ENCODE measurements at regions not wholly inside any gene's neighbourhood (a gene's known extent, or its start where the extent isn't known, plus 50 kb on each side); places are given as distances from the start of the nearest gene placed in this dataset.
"Not testable (repeated sequence)": the region's sequence is repeated elsewhere in the genome, so short reads cannot be mapped to it uniquely, and the experiment has no call there.

- DNase-seq; H3K36me3 ChIP-seq (replicated peaks; ENCODE audit: control insufficient read depth, insufficient read depth, low read length); H3K4me3 ChIP-seq (ENCODE audit: insufficient read depth, low read depth, low read length); H3K27me3 ChIP-seq (ENCODE audit: control insufficient read depth, insufficient read depth, low read length): not testable (repeated sequence)
These were observed 56.3 kb upstream of the P3H2 start for GRCh38 chr3:190176933-190177525.

GRCh38 chr3:190176106-190176505 is 55.4 kb upstream of the P3H2 start:
- not testable (repeated sequence) for DNase-seq; H3K36me3 ChIP-seq (replicated peaks; ENCODE audit: control insufficient read depth, insufficient read depth, low read length); H3K4me3 ChIP-seq (ENCODE audit: insufficient read depth, low read depth, low read length); H3K27me3 ChIP-seq (ENCODE audit: control insufficient read depth, insufficient read depth, low read length)

- Histone ChIP-seq H3K4me3 (ENCODE audit: insufficient read depth, low read depth, low read length) (no peak overlapping the region), H3K36me3 (replicated peaks; ENCODE audit: control insufficient read depth, insufficient read depth, low read length) (no peaks in the 10 kb centered on the region), H3K27me3 (ENCODE audit: control insufficient read depth, insufficient read depth, low read length) (no peaks in the 10 kb centered on the region)
- DNase-seq, result no peak
These were observed 54.8 kb upstream of the P3H2 start for GRCh38 chr3:190175490-190175889.

- Histone ChIP-seq H3K27me3 (ENCODE audit: control insufficient read depth, insufficient read depth, low read length) (no peaks in the 10 kb centered on the region), H3K4me3 (ENCODE audit: insufficient read depth, low read depth, low read length) (no peak overlapping the region), H3K36me3 (replicated peaks; ENCODE audit: control insufficient read depth, insufficient read depth, low read length) (no peaks in the 10 kb centered on the region)
- DNase-seq, result no peak
These were observed 53.8 kb upstream of the P3H2 start for GRCh38 chr3:190174471-190174870.

- H3K4me3 ChIP-seq (ENCODE audit: insufficient read depth, low read depth, low read length), result no peak overlapping the region
- no peak for DNase-seq
- no peaks in the 10 kb centered on the region for H3K27me3 ChIP-seq (ENCODE audit: control insufficient read depth, insufficient read depth, low read length)
- no peaks in the 10 kb centered on the region for H3K36me3 ChIP-seq (replicated peaks; ENCODE audit: control insufficient read depth, insufficient read depth, low read length)
These were observed 52.7 kb upstream of the P3H2 start for GRCh38 chr3:190173426-190173825.

- no peaks in the 10 kb centered on the region for H3K27me3 ChIP-seq (ENCODE audit: control insufficient read depth, insufficient read depth, low read length)
- DNase-seq, result no peak
- no peaks in the 10 kb centered on the region for H3K36me3 ChIP-seq (replicated peaks; ENCODE audit: control insufficient read depth, insufficient read depth, low read length)
- no peak overlapping the region for H3K4me3 ChIP-seq (ENCODE audit: insufficient read depth, low read depth, low read length)
These were observed 52.1 kb upstream of the P3H2 start for GRCh38 chr3:190172751-190173150.

Data from H7 (cell line).